IMR-90 (cell line): ENCODE measurements at regions not wholly inside any gene's neighbourhood (a gene's known extent, or its start where the extent isn't known, plus 50 kb on each side); places are given as distances from the start of the nearest gene placed in this dataset.

Source experiments
- ATAC-seq: fragments of 200-7000 bp; cut with Tn5 transposase; 2 replicates; pipeline ENCODE4 v1.9.1; 2020; ENCODE audit warnings: low read depth, mild to moderate bottlenecking, moderate library complexity
- BruUV-seq: library from RNA; stranded (reverse); fragments of 400-500 nt; replicated peaks from 2 replicates; lab custom pipeline; 2021; lab: Mats Ljungman, UMichigan
- CTCF ChIA-PET: fragments of 300-600 bp; formaldehyde crosslinking; extraction: SDS; loops from one replicate; lab custom pipeline; 2021; ENCODE audit warnings: antibody characterized with exemption; lab: Yijun Ruan, JAX
- POLR2A ChIA-PET: fragments of 300-600 bp; sonication (Branson Sonifier 250); formaldehyde crosslinking; loops from one replicate; lab custom pipeline; 2022; ENCODE audit warnings: antibody characterized with exemption; ENCODE audit not compliant: unreplicated experiment; lab: Charles Lee
- DNase-seq: peaks from one replicate; pipeline ENCODE4 v3.0.0; 2013
- H2AFZ ChIP-seq: replicated peaks from 2 replicates; pipeline ENCODE3; 2013; ENCODE audit warnings: low read length, mild to moderate bottlenecking; ENCODE audit not compliant: poor library complexity
- H2AK5ac ChIP-seq: 2 replicates; pipeline ENCODE4 v1.6.1; 2013; ENCODE audit warnings: low read depth, low read length, inconsistent platforms
- H2AK9ac ChIP-seq: replicated peaks from 2 replicates; pipeline ENCODE3; 2013; ENCODE audit warnings: mild to moderate bottlenecking, low read depth, low read length, moderate library complexity; ENCODE audit not compliant: poor library complexity
- H2BK120ac ChIP-seq: 2 replicates; pipeline ENCODE4 v1.6.1; 2013; ENCODE audit warnings: low read depth, low read length, inconsistent platforms
- H2BK15ac ChIP-seq: 3 replicates; pipeline ENCODE4 v1.6.1; 2013; ENCODE audit warnings: low read depth, low read length, inconsistent platforms
- H2BK20ac ChIP-seq: 2 replicates; pipeline ENCODE4 v1.6.1; 2013; ENCODE audit warnings: low read depth, mild to moderate bottlenecking, inconsistent platforms, low read length, moderate library complexity
- H2BK5ac ChIP-seq: 2 replicates; pipeline ENCODE4 v1.6.1; 2013; ENCODE audit warnings: mild to moderate bottlenecking, low read depth, low read length, inconsistent platforms; ENCODE audit not compliant: poor library complexity, severe bottlenecking
- H3K14ac ChIP-seq: replicated peaks from 2 replicates; pipeline ENCODE4 v1.6.1; 2013; ENCODE audit warnings: low read depth, low read length, inconsistent platforms
- H3K18ac ChIP-seq: 2 replicates; pipeline ENCODE4 v1.6.1; 2013; ENCODE audit warnings: low read depth, low read length, control low read depth
- H3K23ac ChIP-seq: 2 replicates; pipeline ENCODE4 v1.6.1; 2013; ENCODE audit warnings: low read depth, low read length, inconsistent platforms
- H3K27ac ChIP-seq: 2 replicates; pipeline ENCODE4 v1.5.1; 2013; ENCODE audit warnings: mild to moderate bottlenecking, control low read depth, low read length; ENCODE audit not compliant: insufficient read depth
- H3K27me3 ChIP-seq: 2 replicates; pipeline ENCODE4 v1.6.1; 2013; ENCODE audit warnings: low read length; ENCODE audit not compliant: control insufficient read depth, insufficient read depth
- H3K36me3 ChIP-seq: 2 replicates; pipeline ENCODE4 v1.6.1; 2013; ENCODE audit warnings: low read length, mixed read lengths; ENCODE audit not compliant: control insufficient read depth, insufficient read depth
- H3K4ac ChIP-seq: 2 replicates; pipeline ENCODE4 v1.6.1; 2013; ENCODE audit warnings: low read depth, low read length, inconsistent platforms
- H3K4me1 ChIP-seq: 2 replicates; pipeline ENCODE4 v1.6.1; 2013; ENCODE audit warnings: low read length, mixed read lengths; ENCODE audit not compliant: control insufficient read depth, insufficient read depth
- H3K4me2 ChIP-seq: 2 replicates; pipeline ENCODE4 v1.6.1; 2013; ENCODE audit warnings: low read depth, mild to moderate bottlenecking, control low read depth, low read length, moderate library complexity
- H3K4me3 ChIP-seq: 2 replicates; pipeline ENCODE4 v1.5.1; 2013; ENCODE audit warnings: low read depth, mild to moderate bottlenecking, control low read depth, low read length, moderate library complexity; ENCODE audit not compliant: insufficient read depth
- H3K56ac ChIP-seq: 2 replicates; pipeline ENCODE4 v1.6.1; 2013; ENCODE audit warnings: low read length, inconsistent platforms; ENCODE audit not compliant: insufficient read depth; ENCODE audit errors: extremely low read depth
- H3K79me1 ChIP-seq, 2 experiments: 2 replicates each; pipeline ENCODE4 v1.6.1; 2013; ENCODE audit warnings: low read length in 2 of 2, inconsistent platforms in 1 of 2, low read depth in 1 of 2
- H3K9ac ChIP-seq: 2 replicates; pipeline ENCODE4 v1.6.1; 2013; ENCODE audit warnings: low read depth, low read length, control low read depth
- H3K9me1 ChIP-seq: 2 replicates; pipeline ENCODE4 v1.6.1; 2013; ENCODE audit warnings: low read length, inconsistent platforms; ENCODE audit not compliant: insufficient read depth
- H3K9me3 ChIP-seq: 2 replicates; pipeline ENCODE4 v1.6.1; 2013; ENCODE audit warnings: low read length; ENCODE audit not compliant: control insufficient read depth, insufficient read depth
- H4K20me1 ChIP-seq: 2 replicates; pipeline ENCODE4 v1.6.1; 2013; ENCODE audit warnings: low read length, inconsistent platforms; ENCODE audit not compliant: insufficient read depth
- H4K5ac ChIP-seq: 2 replicates; pipeline ENCODE4 v1.6.1; 2013; ENCODE audit warnings: mild to moderate bottlenecking, low read depth, low read length, control low read depth
- H4K8ac ChIP-seq, 2 experiments: 2 replicates each; pipeline ENCODE4 v1.6.1; 2013; ENCODE audit warnings: low read depth in 2 of 2, low read length in 2 of 2, control low read depth in 1 of 2, inconsistent platforms in 1 of 2
- H4K91ac ChIP-seq: 2 replicates; pipeline ENCODE4 v1.6.1; 2013; ENCODE audit warnings: low read depth, low read length, inconsistent platforms; ENCODE audit not compliant: insufficient read depth
- FOS ChIP-seq: fragments of 150-350 bp; IDR thresholded peaks from 2 replicates; pipeline ENCODE4 v1.6.1; 2016; ENCODE audit warnings: low read depth, low read length
- MAZ ChIP-seq: IDR thresholded peaks from 2 replicates; pipeline ENCODE4 v1.6.1; 2012; ENCODE audit warnings: low read depth, mild to moderate bottlenecking, low read length, improper control_type of control experiment, moderate library complexity, borderline replicate concordance
- POLR2A ChIP-seq: IDR thresholded peaks from 2 replicates; pipeline ENCODE4 v1.6.1; 2012; ENCODE audit warnings: mild to moderate bottlenecking, low read depth, low read length
- RAD21 ChIP-seq: IDR thresholded peaks from 2 replicates; pipeline ENCODE4 v1.6.1; 2012; ENCODE audit warnings: low read length, improper control_type of control experiment
- WGBS, 2 experiments: methylation state at CpG; one replicate each; pipeline versions ENCODE4 v1.1.5 to v1.1.7; 2013; ENCODE audit warnings: missing lambda C conversion rate in 2 of 2; ENCODE audit not compliant: insufficient read length in 1 of 2; ENCODE audit errors: extremely low coverage in 2 of 2; 5-methylcytosine and 5-hydroxymethylcytosine counted together
- dilution Hi-C: fragments of 300-500 bp; cut with HindIII; formaldehyde crosslinking; loops from one replicate; pipeline ENCODE4 v1.14.3; 2018; ENCODE audit warnings: low sequenced_read_pairs; ENCODE audit not compliant: unreplicated experiment
- in situ Hi-C: fragments of 300-500 bp; cut with MboI; formaldehyde crosslinking; loops from 3 replicates; pipeline ENCODE4 v1.14.3; 2019; ENCODE audit warnings: low sequenced_read_pairs, inconsistent platforms, mixed read lengths
- intact Hi-C: fragments of 100-400 bp; cut with micrococcal nuclease; formaldehyde crosslinking; loops from 2 replicates; pipeline ENCODE4 v1.10.0; 2022
- TF ChIP-seq, protein P1 (sequence below): fragments of 150-350 bp; IDR thresholded peaks from 2 replicates; pipeline ENCODE4 v1.6.1; 2016; ENCODE audit warnings: low read depth, mild to moderate bottlenecking, low read length, moderate library complexity, borderline replicate concordance

DNA sequence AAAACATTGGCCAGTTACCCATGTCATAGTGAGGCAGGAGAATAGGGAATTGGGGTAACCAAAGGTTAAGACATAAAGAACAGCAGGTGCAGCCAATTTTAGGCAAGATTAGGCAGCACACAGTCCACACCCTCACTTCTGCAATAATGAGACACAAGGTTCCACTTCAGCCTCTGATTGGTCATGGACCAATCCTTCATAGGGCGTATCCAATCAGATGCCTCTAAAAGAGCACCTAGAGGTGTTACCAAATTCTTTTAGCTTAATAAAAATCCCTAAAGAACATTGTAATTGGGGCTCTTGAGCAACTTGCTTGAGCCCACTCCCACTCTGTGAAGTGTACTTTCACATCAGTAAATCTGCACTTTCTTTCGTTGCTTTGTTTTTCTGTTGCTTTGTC lies 302.4 kb downstream of the PREX1 start:
- H2BK15ac ChIP-seq = no peak overlapping the region
- H3K4me1 ChIP-seq = no peaks in the 10 kb centered on the region
- no peak overlapping the region for H2AK9ac ChIP-seq
- no peak overlapping the region for H2AK5ac ChIP-seq
- no peak overlapping the region for H2BK20ac ChIP-seq
- no peak overlapping the region for H2BK5ac ChIP-seq
- no peak overlapping the region for H4K8ac ChIP-seq
- no peak overlapping the region for H3K18ac ChIP-seq
- no peak for DNase-seq
- WGBS, 2 experiments = no CpG with 5 or more reads among the region's 2 CpGs
- no peaks in the 10 kb centered on the region for H3K79me1 ChIP-seq
- no peak overlapping the region for H3K4me2 ChIP-seq
- in situ Hi-C loops = no loop called here
- H3K27me3 ChIP-seq = no peaks in the 10 kb centered on the region
- no peak overlapping the region for H3K56ac ChIP-seq
- H2BK120ac ChIP-seq = no peak overlapping the region
- no TSS peak for BruUV-seq
- no peak overlapping the region for H2AFZ ChIP-seq
- H3K9me3 ChIP-seq = no peaks in the 10 kb centered on the region; the same call in 1 of the 2 replicates
- ATAC-seq = no peak
- ChIA-PET POLR2A (no interaction called here), CTCF (no interaction called here)
- H4K91ac ChIP-seq = no peak overlapping the region
- no peak overlapping the region for H3K27ac ChIP-seq
- TF ChIP-seq POLR2A (no peak), MAZ (no peak), RAD21 (no peak), FOS (no peak)
- TF ChIP-seq, protein P1, sequence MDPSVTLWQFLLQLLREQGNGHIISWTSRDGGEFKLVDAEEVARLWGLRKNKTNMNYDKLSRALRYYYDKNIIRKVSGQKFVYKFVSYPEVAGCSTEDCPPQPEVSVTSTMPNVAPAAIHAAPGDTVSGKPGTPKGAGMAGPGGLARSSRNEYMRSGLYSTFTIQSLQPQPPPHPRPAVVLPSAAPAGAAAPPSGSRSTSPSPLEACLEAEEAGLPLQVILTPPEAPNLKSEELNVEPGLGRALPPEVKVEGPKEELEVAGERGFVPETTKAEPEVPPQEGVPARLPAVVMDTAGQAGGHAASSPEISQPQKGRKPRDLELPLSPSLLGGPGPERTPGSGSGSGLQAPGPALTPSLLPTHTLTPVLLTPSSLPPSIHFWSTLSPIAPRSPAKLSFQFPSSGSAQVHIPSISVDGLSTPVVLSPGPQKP = no peak
- dilution Hi-C loops = no loop called here
- H3K9me1 ChIP-seq = no peaks in the 10 kb centered on the region
- no peaks in the 10 kb centered on the region for H3K36me3 ChIP-seq
- no peak overlapping the region for H3K14ac ChIP-seq
- H3K4me3 ChIP-seq = no peak overlapping the region
- H4K5ac ChIP-seq = no peak overlapping the region
- intact Hi-C loops = no loop called here
- no peak overlapping the region for H3K4ac ChIP-seq
- H3K9ac ChIP-seq = no peak overlapping the region
- no peaks in the 10 kb centered on the region for H4K20me1 ChIP-seq
- no peak overlapping the region for H3K23ac ChIP-seq
